HPDE6-E6E7 (cell line): ENCODE measurements at regions not wholly inside any gene's neighbourhood (a gene's known extent, or its start where the extent isn't known, plus 50 kb on each side); places are given as distances from the start of the nearest gene placed in this dataset.
"Not testable (repeated sequence)": the region's sequence is repeated elsewhere in the genome, so short reads cannot be mapped to it uniquely, and the experiment has no call there.

ENCODE experiments used
- DNase-seq: peaks from one replicate; pipeline ENCODE4 v3.0.0; 2011; ENCODE audit warnings: missing footprints; ENCODE audit errors: extremely low spot score

GRCh38 chr2:62654876-62655359 is 50.6 kb upstream of the EHBP1 start:
- DNase-seq, result no peak

- no peak for DNase-seq
These were observed 51.1 kb upstream of the EHBP1 start for GRCh38 chr2:62654423-62654791.

GRCh38 chr2:62653582-62654422 is 51.7 kb upstream of the EHBP1 start:
- peak; percentile 49 for DNase-seq

GRCh38 chr2:62649087-62649486 is 56.4 kb upstream of the EHBP1 start:
- DNase-seq, result not testable (repeated sequence)

- no peak for DNase-seq
These were observed 62.4 kb upstream of the EHBP1 start for GRCh38 chr2:62643100-62643471.

- no peak for DNase-seq
These were observed 62.9 kb upstream of the EHBP1 start for GRCh38 chr2:62642429-62643099.

GRCh38 chr2:62641936-62642335 is 63.6 kb upstream of the EHBP1 start:
- no peak for DNase-seq

GRCh38 chr2:62641410-62641843 is 64.1 kb upstream of the EHBP1 start:
- DNase-seq, result no peak

GRCh38 chr2:62631160-62632085 is 74.1 kb upstream of the EHBP1 start:
- DNase-seq, result no peak

- DNase-seq, result not testable (repeated sequence)
These were observed 75.3 kb upstream of the EHBP1 start for GRCh38 chr2:62630206-62630605.

- DNase-seq, result not testable (repeated sequence)
These were observed 76.2 kb upstream of the EHBP1 start for GRCh38 chr2:62629310-62629709.

- no peak for DNase-seq
These were observed 77.8 kb upstream of the EHBP1 start for GRCh38 chr2:62627667-62628066.

GRCh38 chr2:62624855-62625254 is 80.7 kb upstream of the EHBP1 start:
- DNase-seq, result no peak

- DNase-seq, result not testable (repeated sequence)
These were observed 89.0 kb upstream of the EHBP1 start for GRCh38 chr2:62616486-62616885.

- no peak for DNase-seq
These were observed 93.7 kb upstream of the EHBP1 start for GRCh38 chr2:62611854-62612253.

GRCh38 chr2:62605471-62605870 is 99.5 kb upstream of the TMEM17 start:
- not testable (repeated sequence) for DNase-seq

- peak; percentile 37 for DNase-seq
These were observed 98.3 kb upstream of the TMEM17 start for GRCh38 chr2:62604336-62604735.

GRCh38 chr2:62603154-62603712 is 97.2 kb upstream of the TMEM17 start:
- DNase-seq, result no peak

GRCh38 chr2:62599674-62600410 is 93.8 kb upstream of the TMEM17 start:
- not testable (repeated sequence) for DNase-seq

- DNase-seq, result no peak
These were observed 91.3 kb upstream of the TMEM17 start for GRCh38 chr2:62597323-62597722.
